GM21737 (cell line): ENCODE measurements at regions not wholly inside any gene's neighbourhood (a gene's known extent, or its start where the extent isn't known, plus 50 kb on each side); places are given as distances from the start of the nearest gene placed in this dataset.
A peak's percentile ranks its signal among the peaks of the same experiment; 100 is the strongest.
"Not testable (repeated sequence)": the region's sequence is repeated elsewhere in the genome, so short reads cannot be mapped to it uniquely, and the experiment has no call there.

Experiments used
- ATAC-seq: cut with Tn5 transposase; IDR thresholded peaks from one replicate; pipeline ENCODE4 v1.9.1; 2021; ENCODE audit warnings: mild to moderate bottlenecking, moderate library complexity; ENCODE audit not compliant: unreplicated experiment

DNA sequence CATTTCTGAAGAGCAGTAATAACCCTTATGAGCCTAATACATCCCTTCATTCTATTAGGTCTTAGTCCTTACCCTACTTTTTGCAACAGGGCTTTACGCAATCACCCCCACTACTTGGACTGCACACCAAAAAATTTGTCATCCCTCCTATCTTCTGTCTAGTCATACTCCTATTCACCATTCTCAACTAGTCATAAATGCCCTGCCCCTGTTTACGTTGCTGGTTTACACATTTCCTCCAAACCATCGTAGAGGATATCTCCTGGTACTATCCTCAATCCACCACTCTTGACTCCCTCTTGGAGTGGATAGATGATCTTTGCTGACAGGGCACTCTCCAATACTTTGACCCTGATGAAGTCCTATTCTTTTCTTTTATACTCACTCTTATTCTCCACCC, 98.2 kb upstream of the CCNG1 start:
- no peak for ATAC-seq

DNA sequence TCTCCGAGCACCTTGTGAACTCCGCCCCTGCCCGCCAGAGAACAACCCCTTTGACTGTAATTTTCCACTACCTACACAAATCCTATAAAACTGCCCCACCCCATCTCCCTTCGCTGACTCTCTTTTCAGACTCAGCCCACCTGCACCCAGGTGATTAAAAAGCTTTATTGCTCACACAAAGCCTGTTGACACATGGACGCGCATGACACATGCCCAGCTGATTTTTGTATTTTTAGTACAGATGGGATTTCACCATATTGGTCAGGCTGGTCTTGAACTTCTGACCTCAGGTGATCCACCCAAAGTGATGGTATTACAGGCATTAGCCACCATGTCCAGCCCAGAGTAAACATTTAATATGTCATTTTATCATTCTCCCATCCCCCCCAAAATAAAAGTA, 97.0 kb upstream of the CCNG1 start:
- not testable (repeated sequence) for ATAC-seq

DNA sequence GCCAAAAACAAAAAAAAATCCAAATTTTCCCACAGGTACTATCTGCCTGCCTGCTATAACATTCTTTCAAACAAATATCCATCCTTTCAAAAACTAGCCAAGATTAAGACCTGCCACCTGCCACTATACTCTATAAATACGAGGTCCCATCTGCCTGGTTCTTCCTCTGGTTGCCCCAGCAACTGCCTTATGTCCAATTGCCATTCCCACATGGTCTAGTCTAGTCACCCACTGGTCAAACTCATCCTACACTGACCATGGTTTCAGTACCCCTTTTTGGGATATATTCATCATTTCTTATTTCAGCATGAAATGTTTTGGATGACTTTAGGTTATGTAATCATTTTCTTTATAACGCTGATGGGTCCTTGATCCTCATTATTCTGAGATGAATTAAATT, 95.1 kb upstream of the CCNG1 start:
- ATAC-seq: no peak

DNA sequence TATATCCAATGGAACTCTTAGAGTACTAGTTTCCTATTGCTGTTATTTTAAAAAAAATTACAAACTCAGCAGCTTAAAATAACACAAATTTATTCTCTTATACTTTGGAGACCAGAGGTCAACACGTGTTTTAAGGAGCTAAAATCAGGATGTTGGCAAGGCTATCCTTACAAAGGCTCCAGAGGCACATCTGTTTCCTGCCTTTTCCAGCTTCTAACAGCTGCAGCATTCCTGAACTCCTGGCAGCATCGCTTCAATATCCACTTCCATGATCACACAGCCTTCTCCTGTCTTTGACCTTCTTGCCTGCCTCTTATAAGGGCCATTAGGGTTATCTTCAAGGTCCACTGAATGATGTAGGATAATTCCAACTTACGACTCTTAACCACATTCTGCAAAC, 92.2 kb upstream of the CCNG1 start:
- no peak for ATAC-seq

DNA sequence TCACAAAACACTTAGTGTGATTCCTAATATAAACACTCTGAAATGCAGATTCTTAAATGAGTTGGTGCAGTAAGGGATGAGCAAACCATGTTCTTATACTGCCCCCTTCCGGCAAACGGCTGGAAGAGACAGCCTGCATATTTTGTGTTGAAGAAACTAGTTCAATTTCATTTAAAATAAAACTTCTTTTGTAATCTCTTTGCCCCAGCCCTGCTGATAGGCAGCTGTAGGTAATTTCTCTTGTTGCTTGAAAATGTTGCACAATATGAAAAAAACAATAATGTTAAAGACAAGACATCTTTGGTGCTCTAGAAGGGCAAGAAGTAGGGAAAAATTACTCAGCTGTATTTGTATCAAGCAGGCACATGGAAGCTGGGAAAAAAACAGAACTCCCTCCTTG, 89.7 kb upstream of the CCNG1 start:
- ATAC-seq: peak; percentile 66

DNA sequence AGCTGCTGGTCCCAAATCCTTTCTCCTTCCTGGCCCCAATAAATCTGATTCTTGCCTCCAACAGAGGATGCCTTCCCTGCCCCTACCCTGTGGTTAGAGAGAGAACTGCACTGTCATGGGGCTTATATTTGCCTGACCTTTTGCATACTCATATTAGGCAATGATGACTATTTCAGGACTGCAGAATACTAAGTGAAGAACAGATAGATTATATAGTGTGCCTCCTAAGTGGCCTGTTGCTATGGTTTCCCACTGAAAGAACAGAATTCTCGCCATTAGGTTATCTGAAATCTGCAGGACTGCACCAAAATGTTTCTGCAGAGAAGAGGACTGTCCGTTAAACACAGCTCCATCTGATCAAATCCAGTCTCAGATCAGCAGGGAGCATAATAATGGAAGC, 87.3 kb upstream of the CCNG1 start:
- ATAC-seq: no peak

DNA sequence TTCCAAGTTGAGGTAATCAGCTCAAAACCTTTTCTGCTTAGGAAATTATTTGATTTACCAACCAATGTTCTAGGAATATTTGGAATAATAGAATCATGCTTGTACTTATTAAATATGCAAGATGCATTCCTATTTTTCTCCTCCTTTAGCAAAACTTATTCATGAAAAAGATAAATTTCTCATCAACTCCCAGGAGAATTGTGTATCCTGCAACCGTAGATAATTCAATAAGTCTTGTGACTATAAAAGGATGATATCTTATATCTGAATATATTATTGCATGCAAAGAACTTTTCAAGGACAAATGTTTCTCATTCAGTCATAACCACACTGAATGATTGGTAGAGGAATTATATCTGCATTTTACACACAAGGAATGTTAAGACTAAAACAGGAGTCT, 84.9 kb upstream of the CCNG1 start:
- ATAC-seq: no peak

DNA sequence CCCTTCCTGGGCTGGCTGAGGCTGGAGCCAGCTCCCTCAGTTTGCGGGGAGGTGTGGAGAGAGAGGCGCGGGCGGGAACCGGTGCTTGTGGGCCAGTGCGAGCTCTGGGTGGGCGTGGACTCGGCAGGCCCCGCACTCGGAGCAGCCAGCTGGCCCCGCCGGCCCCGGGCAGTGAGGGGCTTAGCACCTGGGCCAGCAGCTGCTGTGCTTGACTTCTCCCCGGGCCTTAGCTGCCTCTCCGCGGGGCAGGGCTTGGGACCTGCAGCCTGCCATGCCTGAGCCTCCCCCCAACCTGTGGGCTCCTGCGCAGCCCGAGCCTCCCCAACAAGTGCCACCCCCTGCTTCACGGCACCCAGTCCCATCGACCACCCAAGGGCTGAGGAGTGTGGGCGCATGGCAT, 81.6 kb upstream of the CCNG1 start:
- not testable (repeated sequence) for ATAC-seq

DNA sequence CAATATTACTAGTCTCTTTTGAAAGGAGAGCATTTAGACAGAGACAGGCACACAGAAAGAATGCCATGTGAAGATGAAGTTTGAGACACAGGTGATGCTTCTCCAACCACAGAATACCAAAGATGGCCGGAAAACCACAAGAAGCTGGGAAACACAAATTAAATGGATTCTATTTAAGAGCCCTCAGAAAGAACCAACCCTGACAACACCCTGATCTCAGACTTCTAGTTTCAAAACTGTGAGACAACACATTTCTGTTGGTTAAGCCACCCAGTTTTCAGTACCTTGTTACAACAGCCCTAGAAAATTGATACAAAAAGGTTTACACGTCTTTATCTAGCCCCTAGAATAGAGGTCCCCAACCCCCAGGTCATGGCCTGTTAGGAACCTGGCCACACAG, 79.8 kb upstream of the CCNG1 start:
- ATAC-seq: no peak

DNA sequence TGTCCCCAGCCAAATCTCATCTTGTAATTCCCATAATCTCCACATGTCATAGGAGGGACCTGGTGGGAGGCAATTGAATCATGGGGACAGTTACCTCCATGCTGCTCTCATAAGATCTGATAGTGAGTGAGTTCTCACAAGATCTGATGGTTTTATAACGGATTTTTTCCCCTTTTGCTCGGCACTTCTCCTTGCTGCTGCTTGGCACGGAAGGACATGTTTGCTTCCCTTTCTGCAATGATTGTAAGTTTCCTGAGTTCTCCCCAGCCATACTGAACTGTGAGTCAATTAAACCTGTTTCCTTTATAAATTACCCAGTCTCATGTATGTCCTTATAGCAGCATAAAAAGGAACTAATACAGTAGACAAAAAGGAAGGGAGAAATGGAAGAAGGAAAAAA, 76.7 kb upstream of the CCNG1 start:
- no peak for ATAC-seq

DNA sequence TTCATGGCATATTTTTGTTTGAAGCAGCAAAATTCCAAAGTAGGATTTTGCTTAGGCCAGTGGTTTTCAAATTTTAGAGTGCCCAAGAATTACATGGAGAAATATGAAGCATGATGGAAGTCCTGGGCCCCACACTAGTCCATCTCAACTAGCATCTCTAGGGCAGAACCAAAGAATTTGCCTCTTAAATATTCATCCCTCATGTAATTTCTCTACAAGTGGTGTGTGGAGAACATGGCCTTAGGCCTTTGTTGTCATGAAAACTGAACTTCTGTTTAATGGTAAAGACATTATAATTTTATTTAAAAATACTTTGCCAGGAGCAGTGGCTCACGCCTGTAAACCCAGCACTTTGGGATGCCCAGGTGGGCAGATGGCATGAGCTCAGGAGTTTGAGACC, 75.9 kb upstream of the CCNG1 start:
- ATAC-seq: no peak

DNA sequence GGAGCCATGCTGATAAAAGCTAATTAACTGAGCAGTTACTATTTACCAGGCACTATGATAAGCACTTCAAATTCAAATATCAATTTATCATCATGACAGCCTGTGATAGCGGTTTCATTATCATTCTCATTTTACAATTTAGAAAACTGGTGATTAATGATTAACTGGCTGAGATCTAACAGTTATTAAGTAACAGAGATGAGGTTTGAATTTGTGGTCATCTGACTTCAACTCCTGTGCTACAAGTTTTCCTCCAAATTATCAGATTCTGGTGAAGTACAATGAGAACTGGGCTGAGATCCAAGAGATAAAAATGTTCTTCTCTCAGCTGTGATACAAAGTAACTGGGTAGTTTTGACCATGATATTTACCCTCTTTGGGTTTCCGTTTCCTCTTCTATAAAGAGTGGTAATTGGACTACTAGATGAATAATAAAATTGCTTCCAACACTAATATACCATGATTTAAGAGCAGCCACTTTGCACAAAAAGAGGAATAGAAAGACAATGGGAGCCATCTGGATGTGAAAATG, 74.5 kb upstream of the CCNG1 start:
- no peak for ATAC-seq

DNA sequence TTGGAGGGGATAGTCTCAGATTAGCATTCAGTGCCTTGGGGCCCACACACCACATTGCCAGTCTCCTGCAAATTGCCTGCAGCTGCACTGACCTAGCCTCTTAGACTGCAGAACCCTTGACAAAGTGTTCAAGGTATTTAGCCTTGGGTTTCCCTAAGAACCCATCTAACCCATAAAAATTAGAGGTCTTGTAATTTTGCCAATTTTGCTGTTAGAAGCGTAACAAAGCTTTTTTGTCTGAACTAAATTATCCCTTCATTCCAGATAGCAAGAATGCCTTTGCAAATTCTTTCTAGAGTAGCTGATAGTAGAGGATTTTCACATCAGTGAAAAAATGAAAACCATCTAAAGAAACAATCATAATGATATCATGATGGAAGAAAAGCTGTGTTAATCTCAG, 74.0 kb upstream of the CCNG1 start:
- no peak for ATAC-seq

DNA sequence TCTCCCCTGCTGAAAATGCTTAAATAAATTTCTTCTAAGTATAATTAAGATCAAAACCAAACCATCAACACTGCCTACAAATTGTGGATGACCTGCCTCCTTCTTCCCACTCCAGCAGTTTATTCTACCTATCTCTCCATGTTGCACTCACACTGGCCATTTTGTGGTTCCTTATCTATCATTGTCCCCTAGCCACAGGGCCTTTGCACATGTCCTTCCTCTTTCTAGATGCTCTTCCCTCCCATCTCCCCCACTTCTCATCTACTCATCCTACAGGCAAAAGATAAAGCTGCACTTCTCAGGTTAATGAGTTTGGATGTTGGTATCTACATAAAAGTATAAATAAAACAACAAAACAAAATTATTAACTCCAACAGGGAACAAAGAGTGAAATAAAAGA, 70.6 kb upstream of the CCNG1 start:
- ATAC-seq: no peak

DNA sequence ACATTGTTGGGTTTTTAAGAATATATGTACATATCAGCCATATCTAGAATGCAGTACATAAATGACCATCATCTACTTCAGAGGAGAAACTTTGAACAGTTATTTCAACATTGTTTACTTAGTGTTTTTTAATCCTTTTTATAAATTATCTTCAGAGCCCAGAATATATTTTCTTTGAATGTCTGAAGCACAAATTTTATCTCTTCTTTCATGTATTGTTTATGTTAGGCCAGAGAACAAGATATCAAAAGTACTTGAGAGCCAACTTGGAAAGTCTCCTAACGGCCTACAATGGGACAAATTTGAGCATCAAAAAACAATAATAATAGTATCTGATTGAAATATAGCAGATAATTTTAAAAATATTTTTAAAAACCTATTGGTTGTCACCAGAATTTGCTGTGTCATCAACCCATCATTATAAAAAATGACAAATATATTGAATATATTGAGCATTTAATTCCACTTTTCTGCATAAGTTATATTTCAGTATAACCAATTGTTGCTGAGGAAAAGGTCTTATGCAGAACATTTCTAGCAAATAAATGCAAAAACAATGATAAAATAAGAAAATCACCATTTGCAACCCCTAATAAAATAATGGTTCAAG, 67.5 kb upstream of the CCNG1 start:
- ATAC-seq: no peak

DNA sequence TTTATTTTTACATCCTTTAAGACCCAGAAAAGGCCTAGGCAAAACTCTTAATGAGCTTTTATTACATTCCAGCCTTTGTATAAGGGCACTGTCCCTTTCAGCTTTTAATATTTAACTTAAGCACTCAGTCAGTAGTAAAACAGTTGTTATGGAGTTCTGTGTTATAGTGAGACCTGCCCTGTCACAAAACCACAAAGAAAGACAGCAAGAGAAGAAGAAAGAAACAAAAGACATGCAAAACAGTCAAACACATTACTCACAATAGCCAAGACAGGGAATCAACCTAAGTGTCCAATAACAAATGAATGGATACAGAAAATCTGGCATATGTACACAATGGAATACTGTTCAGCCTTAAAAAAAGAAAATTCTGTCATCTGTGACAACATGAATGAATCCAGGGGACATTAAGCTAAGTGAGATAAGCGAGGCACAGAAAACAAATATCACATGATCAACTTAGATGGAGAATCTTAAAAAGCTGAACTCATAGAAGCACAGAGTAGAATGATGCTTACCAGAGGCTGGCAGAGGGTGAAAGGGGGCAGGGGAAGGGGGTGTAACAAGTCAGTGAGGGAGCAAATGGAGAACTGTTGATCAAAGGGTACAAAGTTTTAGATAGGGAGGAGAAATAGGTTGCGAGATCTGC, 63.8 kb upstream of the CCNG1 start:
- no peak for ATAC-seq

DNA sequence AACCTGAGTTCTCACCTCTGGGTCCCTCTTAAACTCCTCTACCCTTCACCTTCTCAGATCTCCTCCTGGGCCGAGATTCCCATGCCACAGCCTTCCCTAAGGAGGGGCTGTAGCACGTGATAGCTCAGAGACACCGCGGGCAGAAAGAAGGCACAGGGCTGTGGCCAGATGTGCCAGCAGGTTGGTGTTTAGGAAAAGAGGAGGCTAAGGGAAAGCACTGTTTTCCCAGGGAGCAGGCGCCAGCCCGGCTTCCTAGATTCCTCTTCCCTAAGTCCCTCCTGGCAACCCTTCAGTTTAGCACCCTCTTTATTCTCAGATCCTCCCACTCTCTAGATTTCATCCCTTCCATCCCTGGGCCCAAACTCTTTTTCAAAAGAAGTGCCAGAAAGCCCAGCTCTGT, 59.4 kb upstream of the CCNG1 start:
- ATAC-seq: no peak

DNA sequence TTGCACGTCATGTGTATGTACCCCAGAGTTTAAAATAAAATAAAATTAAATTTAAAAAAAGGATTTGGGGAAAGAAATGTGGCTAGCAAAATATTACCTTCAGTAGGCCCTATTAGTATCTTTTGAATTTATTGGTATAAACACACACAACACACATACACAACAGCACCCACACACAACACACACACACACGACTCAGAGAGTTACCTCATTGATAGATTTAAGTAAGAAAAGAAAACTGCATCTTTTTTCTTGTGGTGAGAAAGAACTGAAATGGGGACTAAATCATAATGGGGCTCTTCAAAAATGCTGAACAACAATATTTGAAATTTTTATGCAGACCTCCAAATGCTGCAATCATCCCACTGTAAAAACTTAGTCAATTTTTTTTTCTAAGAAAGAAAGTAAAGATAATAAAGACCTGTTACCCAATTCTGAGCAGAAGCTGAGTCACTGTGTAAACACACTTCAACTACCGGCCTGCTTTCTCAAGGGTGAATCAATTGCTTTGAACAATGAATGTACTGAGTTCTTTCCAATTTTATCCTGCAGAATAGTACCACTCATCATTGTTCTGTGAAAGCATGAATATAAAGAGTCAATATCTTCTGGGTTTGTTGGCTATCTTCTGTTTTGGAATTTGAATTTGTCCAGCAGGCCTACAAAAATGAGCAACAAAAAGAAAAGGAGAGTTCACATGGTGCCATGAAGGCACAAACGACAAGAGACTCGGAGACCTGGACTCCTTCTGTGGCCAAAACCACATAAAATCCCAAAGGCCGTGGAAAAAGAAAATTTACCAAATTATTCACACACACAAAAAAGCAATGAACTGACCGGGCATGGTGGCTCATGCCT, 57.9 kb upstream of the CCNG1 start:
- no peak for ATAC-seq

DNA sequence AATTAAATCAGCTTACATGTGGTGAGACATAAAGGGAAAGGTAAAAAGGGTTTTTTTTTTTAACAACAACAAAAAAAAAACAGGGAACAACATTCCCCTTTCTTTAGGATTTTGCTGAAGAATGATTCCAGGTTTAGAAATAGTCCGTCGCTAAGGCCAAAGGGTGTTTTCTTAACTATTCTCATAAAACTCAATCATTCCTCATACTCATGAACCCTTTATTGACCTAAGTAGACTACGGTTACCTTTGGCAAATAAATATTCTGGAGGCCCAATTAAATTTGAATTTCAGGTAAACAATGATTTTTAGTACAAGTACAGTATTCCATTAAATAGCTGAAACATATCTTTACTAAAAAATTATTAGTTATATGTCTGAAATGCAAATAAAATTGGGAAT, 55.6 kb upstream of the CCNG1 start:
- no peak for ATAC-seq

DNA sequence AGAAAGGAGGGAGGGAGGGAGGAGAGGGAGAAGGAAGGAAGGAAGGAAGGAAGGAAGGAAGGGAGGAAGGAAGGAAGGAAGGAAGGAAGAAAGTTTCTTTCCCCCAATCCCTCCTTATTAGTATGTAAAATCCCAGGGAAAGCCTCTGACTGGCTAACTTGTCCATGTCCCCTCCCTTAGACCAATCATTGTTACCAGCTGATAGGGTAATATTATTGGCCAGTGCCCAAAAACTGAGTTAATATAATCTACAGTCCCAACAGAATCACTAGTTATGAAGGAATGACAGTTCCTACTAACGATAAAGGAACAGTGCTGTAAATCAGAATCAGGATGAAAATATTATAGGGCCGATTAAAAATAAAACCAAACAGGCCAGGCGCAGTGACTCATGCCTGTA, 53.6 kb upstream of the CCNG1 start:
- ATAC-seq: no peak

DNA sequence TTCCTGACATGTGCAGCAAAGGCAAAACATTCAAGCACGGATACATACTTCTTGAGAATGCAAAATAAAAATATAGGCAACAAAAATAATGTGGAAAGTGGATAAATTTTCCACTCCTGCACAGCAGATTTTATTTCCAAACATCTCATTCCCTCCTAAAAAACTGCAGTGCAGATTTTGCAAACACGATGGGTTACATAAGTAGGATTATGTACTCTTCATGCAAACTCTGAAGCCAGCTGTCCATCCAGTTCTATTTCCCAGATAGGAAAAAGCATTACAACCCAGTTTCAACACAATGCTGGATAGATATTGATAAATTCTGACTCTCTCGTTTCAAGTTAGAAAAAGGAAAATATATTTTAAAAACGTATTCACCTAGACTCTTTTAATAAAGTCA, 52.7 kb upstream of the CCNG1 start:
- ATAC-seq: no peak

DNA sequence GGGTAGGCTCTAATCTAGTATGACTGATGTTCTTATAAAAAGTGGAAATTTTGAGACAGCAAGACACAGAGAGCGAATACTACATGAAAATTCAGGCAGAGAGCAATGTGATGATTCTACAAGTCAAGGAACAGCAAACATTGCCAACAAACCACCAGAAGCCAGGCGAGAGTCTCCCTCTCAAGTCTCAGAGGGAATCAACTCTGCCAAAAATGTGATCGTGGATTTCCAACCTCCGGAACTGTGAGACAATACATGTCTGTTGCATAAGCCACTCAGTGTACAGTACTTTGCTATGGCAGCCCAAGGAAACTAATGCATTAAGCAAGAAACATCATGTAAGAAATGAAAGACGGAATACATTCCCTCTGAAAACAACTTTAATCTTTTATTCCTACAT, 52.1 kb upstream of the CCNG1 start:
- no peak for ATAC-seq
